Uterus (tissue), 3 donors: ENCODE measurements at regions not wholly inside any gene's neighbourhood (a gene's known extent, or its start where the extent isn't known, plus 50 kb on each side); places are given as distances from the start of the nearest gene placed in this dataset.

Experiments
- DNase-seq, 2 donors: peaks; one replicate each; pipeline ENCODE4 v3.0.0-alpha.2; 2019 to 2020
- H3K27ac ChIP-seq, 2 donors: fragments of 200-600 bp; sonication (generic); 1 replicate in 1 of 2; 2 replicates in 1 of 2; pipeline ENCODE4 v1.5.1; 2016 to 2018
- H3K27me3 ChIP-seq, 2 donors: fragments of 200-600 bp; sonication (generic); one replicate each; pipeline ENCODE4 v1.5.1; 2018 to 2019; ENCODE audit warnings: control low read depth in 1 of 2
- H3K36me3 ChIP-seq, 2 donors: fragments of 200-600 bp; sonication (generic); one replicate each; pipeline ENCODE4 v1.5.1; 2019; ENCODE audit warnings: control low read depth in 1 of 2
- H3K4me1 ChIP-seq, 2 donors: fragments of 200-600 bp; sonication (generic); one replicate each; pipeline ENCODE4 v1.5.1; 2018 to 2019; ENCODE audit warnings: control low read depth in 1 of 2
- H3K4me3 ChIP-seq, 2 donors: fragments of 200-600 bp; sonication (generic); 1 replicate in 1 of 2; 2 replicates in 1 of 2; pipeline ENCODE4 v1.5.1; 2018 to 2019; ENCODE audit warnings: mild to moderate bottlenecking in 1 of 2
- H3K9me3 ChIP-seq, 2 donors: fragments of 200-600 bp; sonication (generic); one replicate each; pipeline ENCODE4 v1.5.1; 2019; ENCODE audit warnings: control low read depth in 1 of 2
- CTCF ChIP-seq, 4 experiments: fragments of 200-600 bp in 2 of 4; fragments of 450-650 bp in 2 of 4; sonication (generic) in 2 of 4; IDR thresholded peaks; one replicate each; pipeline ENCODE4 v1.5.1; 2016 to 2019; ENCODE audit warnings: antibody characterized with exemption in 4 of 4, mild to moderate bottlenecking in 2 of 4, moderate library complexity in 1 of 4
- POLR2A ChIP-seq, 2 donors: fragments of 450-650 bp; IDR thresholded peaks; one replicate each; pipeline ENCODE4 v1.6.1; 2016; ENCODE audit warnings: antibody characterized with exemption in 2 of 2, mild to moderate bottlenecking in 1 of 2, moderate library complexity in 1 of 2
- intact Hi-C: fragments of 100-400 bp; cut with DNase I; formaldehyde crosslinking; loops from one replicate; pipeline ENCODE4 v1.15.1; 2023; ENCODE audit warnings: low total_unique reads
- donor health status: DM: yes; HTN: yes; CAD: no.

- no peak overlapping the region for H3K4me3 ChIP-seq
- H3K4me1 ChIP-seq, result no peaks in the 10 kb centered on the region
- H3K36me3 ChIP-seq, result no peaks in the 10 kb centered on the region
- DNase-seq, result no peak
- intact Hi-C loops, result no loop called here
- H3K27me3 ChIP-seq, result no peaks in the 10 kb centered on the region
- TF ChIP-seq CTCF (IDR thresholded peaks at IDR 0.05) (no peak), POLR2A (IDR thresholded peaks at IDR 0.05) (no peak)
- no peaks in the 10 kb centered on the region for H3K9me3 ChIP-seq
- no peak overlapping the region for H3K27ac ChIP-seq
These were observed 1717.6 kb upstream of the TENM3 start for GRCh38 chr4:180525523-180526077.

GRCh38 chr4:180528003-180528402 lies 1715.2 kb upstream of the TENM3 start:
- DNase-seq, result no peak
- intact Hi-C loops, result no loop called here
- no peaks in the 10 kb centered on the region for H3K27me3 ChIP-seq
- H3K4me1 ChIP-seq, result no peaks in the 10 kb centered on the region
- TF ChIP-seq CTCF (IDR thresholded peaks at IDR 0.05) (no peak), POLR2A (IDR thresholded peaks at IDR 0.05) (no peak)
- no peaks in the 10 kb centered on the region for H3K9me3 ChIP-seq
- H3K4me3 ChIP-seq, result no peak overlapping the region
- H3K36me3 ChIP-seq, result no peaks in the 10 kb centered on the region
- no peak overlapping the region for H3K27ac ChIP-seq

GRCh38 chr4:180530787-180531186 lies 1712.4 kb upstream of the TENM3 start:
- intact Hi-C loops, result no loop called here
- H3K27me3 ChIP-seq, result no peaks in the 10 kb centered on the region
- no peak overlapping the region for H3K4me3 ChIP-seq
- H3K9me3 ChIP-seq, result no peaks in the 10 kb centered on the region
- no peak overlapping the region for H3K27ac ChIP-seq
- DNase-seq, result no peak
- TF ChIP-seq POLR2A (IDR thresholded peaks at IDR 0.05), result no peak
- TF ChIP-seq CTCF (IDR thresholded peaks at IDR 0.05), result no peak
- H3K4me1 ChIP-seq, result no peaks in the 10 kb centered on the region
- no peaks in the 10 kb centered on the region for H3K36me3 ChIP-seq

GRCh38 chr4:180532691-180533090 lies 1710.5 kb upstream of the TENM3 start:
- Histone ChIP-seq H3K4me1 (no peaks in the 10 kb centered on the region), H3K9me3 (no peaks in the 10 kb centered on the region), H3K27ac (no peak overlapping the region), H3K27me3 (no peaks in the 10 kb centered on the region), H3K36me3 (no peaks in the 10 kb centered on the region), H3K4me3 (no peak overlapping the region)
- TF ChIP-seq CTCF (IDR thresholded peaks at IDR 0.05) (no peak), POLR2A (IDR thresholded peaks at IDR 0.05) (no peak)
- no peak for DNase-seq
- intact Hi-C loops, result no loop called here

GRCh38 chr4:180538384-180539057 lies 1704.7 kb upstream of the TENM3 start:
- no peaks in the 10 kb centered on the region for H3K27me3 ChIP-seq
- TF ChIP-seq CTCF (IDR thresholded peaks at IDR 0.05), result no peak
- no peak for TF ChIP-seq POLR2A (IDR thresholded peaks at IDR 0.05)
- no peak overlapping the region for H3K27ac ChIP-seq
- no peaks in the 10 kb centered on the region for H3K9me3 ChIP-seq
- intact Hi-C loops, result no loop called here
- H3K36me3 ChIP-seq, result no peaks in the 10 kb centered on the region
- no peak overlapping the region for H3K4me3 ChIP-seq
- DNase-seq, result no peak
- no peaks in the 10 kb centered on the region for H3K4me1 ChIP-seq
